NT2/D1 (cell line): ENCODE measurements at regions not wholly inside any gene's neighbourhood (a gene's known extent, or its start where the extent isn't known, plus 50 kb on each side); places are given as distances from the start of the nearest gene placed in this dataset.

Experiments used
- SUZ12 ChIP-seq: IDR thresholded peaks from 2 replicates; pipeline ENCODE4 v1.6.1; 2011; ENCODE audit not compliant: insufficient read length, insufficient read depth; ENCODE audit errors: extremely low read depth
- YY1 ChIP-seq: IDR thresholded peaks from 2 replicates; pipeline ENCODE4 v1.6.1; 2011; ENCODE audit not compliant: insufficient read length, insufficient read depth

DNA sequence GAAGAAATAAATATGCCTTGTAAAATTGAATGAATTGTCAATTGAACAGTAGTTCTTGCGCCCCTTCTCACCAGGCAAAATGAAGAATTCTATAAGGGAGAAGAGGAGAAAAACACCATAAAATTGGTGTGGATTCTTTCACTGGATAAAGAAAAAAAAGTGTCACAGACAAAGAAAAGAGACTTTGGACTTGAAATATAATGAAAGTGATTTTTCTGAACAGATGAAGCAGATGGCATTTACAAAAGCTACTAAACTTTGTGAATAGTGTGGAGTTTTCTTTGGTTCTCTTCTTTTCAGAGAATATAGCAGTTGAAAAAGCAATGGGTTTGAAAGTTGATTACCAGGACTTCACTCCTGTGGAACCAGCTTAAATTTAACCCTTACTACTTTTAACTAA is 945.7 kb downstream of the DSC3 start:
- TF ChIP-seq SUZ12 (no peak), YY1 (no peak)
